Activated CD4-positive, alpha-beta T cell treated with anti-CD3 and anti-CD28 coated beads for 36 hours (primary cell): ENCODE measurements at regions not wholly inside any gene's neighbourhood (a gene's known extent, or its start where the extent isn't known, plus 50 kb on each side); places are given as distances from the start of the nearest gene placed in this dataset.

ENCODE experiments used
- ATAC-seq: fragments of 200-7000 bp; cut with Tn5 transposase; one replicate; pipeline ENCODE4 v1.10.0; 2021; ENCODE audit warnings: mild to moderate bottlenecking, moderate library complexity
- CTCF ChIA-PET: fragments of 350-600 bp; sonication (Branson Sonifier 250); formaldehyde crosslinking; loops from one replicate; lab custom pipeline; 2021; ENCODE audit warnings: antibody characterized with exemption; lab: Charles Lee
- POLR2A ChIA-PET: fragments of 350-600 bp; sonication (Branson Sonifier 250); formaldehyde crosslinking; loops from one replicate; lab custom pipeline; 2021; ENCODE audit warnings: antibody characterized with exemption, inconsistent platforms; lab: Charles Lee
- DNase-seq: peaks from one replicate; pipeline ENCODE4 v3.0.0-alpha.2; 2020
- H3K27ac Mint-ChIP-seq: one replicate; pipeline ENCODE4 v1.8.0; 2021; ENCODE audit warnings: mixed read lengths
- H3K27me3 Mint-ChIP-seq: one replicate; pipeline ENCODE4 v1.8.0; 2021; ENCODE audit warnings: mixed read lengths
- H3K36me3 Mint-ChIP-seq: one replicate; pipeline ENCODE4 v1.8.0; 2021; ENCODE audit warnings: low read depth, mixed read lengths
- H3K4me1 Mint-ChIP-seq: one replicate; pipeline ENCODE4 v1.8.0; 2021; ENCODE audit warnings: mixed read lengths
- H3K4me3 Mint-ChIP-seq: one replicate; pipeline ENCODE4 v1.8.0; 2021; ENCODE audit warnings: mild to moderate bottlenecking, moderate library complexity, mixed read lengths
- H3K9me3 Mint-ChIP-seq: one replicate; pipeline ENCODE4 v1.8.0; 2021; ENCODE audit warnings: low read depth, mixed read lengths
- intact Hi-C, 2 experiments: fragments of 100-400 bp; cut with DNase I in 1 of 2; cut with micrococcal nuclease in 1 of 2; formaldehyde crosslinking; loops; one replicate each; pipeline versions ENCODE4 v1.14.2 to v1.15.1; 2022 to 2024; cut with DNase I, micrococcal nuclease

DNA sequence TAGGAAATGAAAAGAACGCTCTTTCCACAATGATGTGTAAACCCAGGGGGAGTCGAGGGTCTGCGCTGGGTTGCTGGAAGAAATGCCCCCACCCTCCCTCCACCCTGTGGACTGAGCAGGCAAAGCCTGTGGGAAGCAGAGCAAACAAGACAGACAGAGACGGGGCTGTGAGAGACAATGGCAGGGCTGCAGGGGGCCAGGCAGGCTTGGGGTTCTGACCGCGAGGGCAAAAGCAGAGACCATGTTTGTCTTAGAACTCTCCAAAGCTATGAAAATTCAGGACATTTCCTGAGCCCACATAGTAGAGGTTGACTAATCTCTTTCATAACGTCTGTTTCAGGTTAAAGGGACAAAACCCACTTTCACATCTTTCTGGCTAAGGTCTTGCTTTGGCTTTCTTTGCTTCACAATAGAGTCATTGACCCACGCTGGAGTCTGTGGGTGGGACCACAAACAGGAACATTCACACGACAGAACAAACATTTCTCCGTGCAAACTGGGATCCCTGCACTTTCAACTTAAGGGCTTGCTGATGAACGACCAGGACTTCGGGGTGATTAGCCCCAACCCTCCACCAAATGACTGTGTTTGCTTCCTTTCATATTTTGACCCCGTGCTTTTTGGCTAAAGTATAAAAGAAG, 156.0 kb upstream of the TPM1 start:
- Mint-ChIP-seq H3K36me3 (no peaks in the 10 kb centered on the region), H3K4me1 (no peaks in the 10 kb centered on the region), H3K4me3 (no peak overlapping the region), H3K27me3 (peaks cover 17% of the 10 kb centered on the region), H3K27ac (no peak overlapping the region), H3K9me3 (no peaks in the 10 kb centered on the region)
- intact Hi-C loops = no loop called here
- DNase-seq (no peak), ATAC-seq (no peak)
- CTCF ChIA-PET = no interaction called here
- POLR2A ChIA-PET = no interaction called here

DNA sequence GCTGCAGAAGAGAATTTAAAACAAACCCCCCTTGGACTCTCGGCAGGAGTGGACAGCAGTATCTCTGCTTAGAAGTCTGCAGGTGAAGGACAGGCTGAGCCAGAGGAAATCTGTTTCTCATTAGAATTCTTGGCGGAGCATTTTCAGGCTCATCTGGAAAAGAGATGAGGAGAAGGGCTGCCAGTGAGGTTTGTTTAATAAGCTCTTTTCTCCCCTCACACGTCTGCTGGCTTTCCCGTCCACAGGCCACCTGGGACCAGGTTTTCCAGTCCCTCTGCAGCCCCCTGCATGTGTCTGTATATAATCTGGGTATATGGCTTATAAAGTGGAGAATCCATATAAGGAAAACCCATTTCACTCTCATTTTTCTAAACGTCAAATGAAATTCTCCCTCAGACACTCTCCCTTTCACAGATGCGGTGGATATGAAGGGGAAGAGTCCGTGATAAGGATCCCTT, 155.4 kb upstream of the TPM1 start:
- Mint-ChIP-seq H3K4me3 (no peak overlapping the region), H3K27me3 (peaks cover 17% of the 10 kb centered on the region), H3K9me3 (no peaks in the 10 kb centered on the region), H3K36me3 (no peaks in the 10 kb centered on the region), H3K27ac (no peak overlapping the region), H3K4me1 (no peaks in the 10 kb centered on the region)
- ChIA-PET POLR2A (no interaction called here), CTCF (no interaction called here)
- ATAC-seq = no peak
- no peak for DNase-seq
- intact Hi-C loops = no loop called here

- ChIA-PET POLR2A (no interaction called here), CTCF (no interaction called here)
- no peak overlapping the region for H3K27ac Mint-ChIP-seq
- ATAC-seq (no peak), DNase-seq (no peak)
- H3K27me3 Mint-ChIP-seq = peaks cover 14% of the 10 kb centered on the region
- H3K9me3 Mint-ChIP-seq = no peaks in the 10 kb centered on the region
- intact Hi-C loops = no loop called here
- H3K36me3 Mint-ChIP-seq = no peaks in the 10 kb centered on the region
- H3K4me3 Mint-ChIP-seq = no peak overlapping the region
- no peaks in the 10 kb centered on the region for H3K4me1 Mint-ChIP-seq
Measured at GRCh38 chr15:62888623-62889022, 153.9 kb upstream of the TPM1 start.

- no peaks in the 10 kb centered on the region for H3K36me3 Mint-ChIP-seq
- no peak for ATAC-seq
- H3K4me3 Mint-ChIP-seq = no peak overlapping the region
- CTCF ChIA-PET = no interaction called here
- DNase-seq = no peak
- POLR2A ChIA-PET = no interaction called here
- peaks cover 14% of the 10 kb centered on the region for H3K27me3 Mint-ChIP-seq
- intact Hi-C loops = no loop called here
- no peaks in the 10 kb centered on the region for H3K4me1 Mint-ChIP-seq
- H3K9me3 Mint-ChIP-seq = no peaks in the 10 kb centered on the region
- H3K27ac Mint-ChIP-seq = no peak overlapping the region
Measured at GRCh38 chr15:62889141-62889661, 153.3 kb upstream of the TPM1 start.

DNA sequence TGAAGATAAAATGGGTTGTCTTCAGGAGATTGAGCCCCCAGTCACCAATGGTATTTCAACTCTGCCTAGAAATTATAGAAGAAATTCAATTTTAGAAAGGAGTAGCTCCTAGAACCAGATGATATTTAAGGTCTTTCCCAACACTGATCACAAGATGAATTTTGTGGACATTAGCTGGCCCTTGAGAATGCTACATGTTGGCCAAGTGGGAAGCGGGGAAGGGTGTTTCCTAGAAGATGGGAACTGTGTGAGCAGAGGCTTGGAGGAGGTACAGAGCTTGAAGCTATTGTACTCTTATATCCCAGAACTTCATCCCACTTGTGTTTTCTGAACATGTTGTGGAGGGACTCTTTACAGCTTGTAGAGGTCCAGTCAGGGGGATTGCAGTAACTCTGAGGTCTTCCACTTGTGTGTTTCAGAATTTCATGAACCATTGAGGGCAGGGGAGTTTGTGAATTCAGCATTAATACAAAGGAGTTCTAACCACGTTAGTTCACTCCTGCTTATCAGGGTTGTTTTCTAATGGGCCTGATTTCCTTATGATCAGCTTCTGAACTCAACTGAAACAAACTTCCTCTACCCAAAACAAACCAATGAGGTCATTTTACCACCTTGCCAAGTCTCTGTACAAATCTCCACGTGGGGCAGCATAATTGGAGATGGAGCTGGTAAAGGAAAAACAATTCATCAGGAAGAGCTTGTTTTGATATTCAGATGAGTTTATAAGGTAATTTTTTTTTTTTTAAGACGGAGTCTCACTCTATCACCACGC, 152.6 kb upstream of the TPM1 start:
- POLR2A ChIA-PET = no interaction called here
- no peak for ATAC-seq
- no peak overlapping the region for H3K4me3 Mint-ChIP-seq
- peaks cover 14% of the 10 kb centered on the region for H3K27me3 Mint-ChIP-seq
- H3K4me1 Mint-ChIP-seq = no peaks in the 10 kb centered on the region
- H3K27ac Mint-ChIP-seq = no peak overlapping the region
- no peaks in the 10 kb centered on the region for H3K9me3 Mint-ChIP-seq
- intact Hi-C loops = no loop called here
- no peak for DNase-seq
- CTCF ChIA-PET = interaction anchor here (0.6 to 0.7 kb wide), 2 partner anchors 99 to 142 kb away, joined by 3 read pairs; no protein-coding TSS in a partner anchor
- no peaks in the 10 kb centered on the region for H3K36me3 Mint-ChIP-seq

DNA sequence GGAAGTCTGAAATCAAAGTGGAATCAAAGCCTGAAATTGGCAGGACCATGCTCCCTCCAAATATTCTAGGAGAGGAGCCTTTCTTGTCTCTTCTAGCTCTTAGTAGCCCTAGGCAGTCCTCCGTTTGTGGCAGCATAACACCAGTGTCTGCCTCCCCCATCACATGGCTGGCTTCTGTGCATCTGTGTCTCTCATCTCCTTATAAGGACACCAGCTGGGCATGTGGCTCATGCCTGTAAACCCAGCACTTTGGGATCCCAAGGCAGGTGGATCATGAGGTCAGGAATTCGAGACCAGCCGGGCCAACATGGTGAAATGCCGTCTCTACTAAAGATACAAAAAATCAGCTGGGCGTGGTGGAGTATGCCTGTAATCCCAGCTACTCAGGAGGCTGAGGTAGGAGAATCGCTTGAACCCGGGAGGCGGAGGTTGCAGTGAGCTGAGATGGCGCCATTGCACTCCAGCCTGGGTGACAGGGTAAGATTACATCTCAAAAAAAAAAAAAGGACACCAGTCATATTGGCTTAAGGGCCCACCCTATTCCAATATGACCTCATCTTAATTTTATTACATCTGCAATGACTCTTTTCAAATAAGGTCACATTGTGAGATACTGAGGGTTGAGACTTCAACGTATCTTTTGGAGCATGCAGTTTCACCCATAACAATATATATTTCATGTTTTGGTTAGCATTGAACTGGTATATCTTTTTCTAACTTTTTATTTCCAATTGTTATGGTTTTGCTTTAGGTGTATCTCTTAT, 148.0 kb upstream of the TPM1 start:
- no peak for DNase-seq
- CTCF ChIA-PET = no interaction called here
- peaks cover 12% of the 10 kb centered on the region for H3K27me3 Mint-ChIP-seq
- H3K4me1 Mint-ChIP-seq = no peaks in the 10 kb centered on the region
- H3K9me3 Mint-ChIP-seq = no peaks in the 10 kb centered on the region
- H3K4me3 Mint-ChIP-seq = no peak overlapping the region
- POLR2A ChIA-PET = interaction anchor here (0.5 kb wide), 1 partner anchor 267 kb away, joined by 3 read pairs; no protein-coding TSS in a partner anchor
- intact Hi-C loops = no loop called here
- H3K36me3 Mint-ChIP-seq = no peaks in the 10 kb centered on the region
- ATAC-seq = no peak
- no peak overlapping the region for H3K27ac Mint-ChIP-seq

DNA sequence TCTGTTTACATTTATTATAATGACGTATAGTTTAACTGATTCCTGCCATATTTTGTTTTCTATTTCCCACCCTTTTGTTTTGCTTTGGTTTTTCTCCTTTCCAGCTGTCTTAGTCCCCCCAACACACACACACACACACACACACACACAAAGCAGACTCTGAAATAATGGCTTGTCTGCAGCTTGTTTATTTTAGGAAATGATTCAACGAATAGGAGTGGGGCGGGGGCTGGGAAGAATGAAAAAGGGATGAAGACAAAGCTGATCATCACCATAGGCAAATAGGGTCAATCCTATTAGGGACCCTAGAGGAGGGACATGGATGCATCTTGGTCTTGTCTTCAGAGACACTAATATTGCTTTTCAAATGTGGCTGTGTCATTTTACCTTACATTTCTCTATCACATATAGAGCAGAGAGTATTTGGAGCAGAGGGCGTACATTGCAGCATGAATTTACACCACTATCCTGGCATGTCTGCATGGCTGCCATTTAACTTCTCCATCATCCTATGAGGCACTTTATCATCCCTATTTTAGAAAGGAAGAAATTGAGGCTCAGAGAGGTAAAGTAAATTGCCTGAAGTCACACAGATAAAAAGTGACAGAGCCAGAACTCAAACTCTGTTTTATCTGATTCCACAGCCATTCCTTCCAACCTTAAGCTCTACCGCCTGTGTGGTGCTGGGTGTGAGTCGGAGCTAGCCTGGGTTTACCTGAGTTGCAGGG, 147.2 kb upstream of the TPM1 start:
- CTCF ChIA-PET = no interaction called here
- ATAC-seq = no peak
- H3K27ac Mint-ChIP-seq = no peak overlapping the region

DNA sequence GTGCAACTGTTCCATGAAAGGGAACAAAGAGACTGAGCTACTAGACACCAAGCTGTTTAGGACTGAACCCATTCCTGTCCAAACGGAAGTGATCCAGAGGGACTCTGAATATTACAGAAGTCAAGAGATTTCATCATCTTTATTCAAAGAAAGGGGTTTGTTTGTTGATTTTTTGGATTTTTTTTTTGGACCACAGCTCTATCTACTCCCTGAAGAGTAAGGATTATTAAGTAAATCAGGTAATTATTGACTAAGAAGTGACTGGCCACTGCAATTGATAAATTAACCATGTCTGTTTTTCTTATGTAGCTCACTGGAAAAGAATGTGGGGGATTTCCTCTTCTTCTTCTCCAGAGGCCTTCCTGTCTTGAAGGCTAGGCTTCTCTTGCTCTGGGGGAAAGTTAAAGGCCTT, 146.6 kb upstream of the TPM1 start:
- Mint-ChIP-seq H3K27me3 (peaks cover 10% of the 10 kb centered on the region), H3K36me3 (no peaks in the 10 kb centered on the region), H3K9me3 (no peaks in the 10 kb centered on the region), H3K4me1 (no peaks in the 10 kb centered on the region), H3K4me3 (no peak overlapping the region), H3K27ac (no peak overlapping the region)
- POLR2A ChIA-PET = no interaction called here
- CTCF ChIA-PET = no interaction called here
- ATAC-seq = no peak
- intact Hi-C loops = no loop called here
- DNase-seq = no peak

More for the DNA sequence above, 147.2 kb upstream of the TPM1 start:
- Mint-ChIP-seq H3K4me3 (no peak overlapping the region), H3K4me1 (no peaks in the 10 kb centered on the region), H3K27me3 (peaks cover 10% of the 10 kb centered on the region), H3K36me3 (no peaks in the 10 kb centered on the region), H3K9me3 (no peaks in the 10 kb centered on the region)
- intact Hi-C loops = no loop called here
- POLR2A ChIA-PET = interaction anchor here (0.5 kb wide), 1 partner anchor 267 kb away, joined by 3 read pairs; no protein-coding TSS in a partner anchor
- no peak for DNase-seq

- DNase-seq = no peak
- H3K4me3 Mint-ChIP-seq = no peak overlapping the region
- no peak for ATAC-seq
- H3K27ac Mint-ChIP-seq = no peak overlapping the region
- peaks cover 8% of the 10 kb centered on the region for H3K27me3 Mint-ChIP-seq
- ChIA-PET CTCF (no interaction called here), POLR2A (no interaction called here)
- no peaks in the 10 kb centered on the region for H3K36me3 Mint-ChIP-seq
- no peaks in the 10 kb centered on the region for H3K4me1 Mint-ChIP-seq
- no peaks in the 10 kb centered on the region for H3K9me3 Mint-ChIP-seq
- intact Hi-C loops = no loop called here
Measured at GRCh38 chr15:62896380-62896866, 146.1 kb upstream of the TPM1 start.

DNA sequence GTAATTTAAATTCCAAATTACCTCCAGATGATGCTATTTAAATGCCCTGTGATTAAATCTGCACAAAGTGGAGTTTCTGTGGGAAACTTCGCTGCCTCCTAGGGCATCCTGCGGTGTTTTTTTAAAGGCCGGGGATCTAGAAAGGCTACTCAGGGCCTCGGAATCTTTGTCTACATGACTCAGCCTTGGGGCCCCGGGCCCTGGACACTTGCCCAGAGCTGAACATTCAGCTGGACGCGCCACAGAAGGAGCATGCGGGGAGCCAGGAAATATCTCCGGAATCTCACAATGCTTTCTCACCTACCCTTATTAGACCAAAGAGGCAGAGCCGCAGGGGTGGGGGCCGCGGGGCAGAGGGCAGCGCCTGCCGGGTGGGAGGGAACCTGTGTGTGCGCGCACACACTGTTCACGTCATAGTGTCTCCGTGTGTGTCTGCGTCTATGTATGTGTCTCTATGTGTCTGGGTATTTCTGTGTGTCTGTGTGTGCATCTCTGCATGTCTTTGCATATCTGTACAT, 145.5 kb upstream of the TPM1 start:
- Mint-ChIP-seq H3K27ac (no peak overlapping the region), H3K9me3 (no peaks in the 10 kb centered on the region)

GRCh38 chr15:62897634-62898033, 144.9 kb upstream of the TPM1 start:
- intact Hi-C loops = no loop called here
- ChIA-PET POLR2A (no interaction called here), CTCF (no interaction called here)
- no peaks in the 10 kb centered on the region for H3K36me3 Mint-ChIP-seq
- no peaks in the 10 kb centered on the region for H3K9me3 Mint-ChIP-seq
- DNase-seq (no peak), ATAC-seq (no peak)
- no peak overlapping the region for H3K4me3 Mint-ChIP-seq
- no peaks in the 10 kb centered on the region for H3K4me1 Mint-ChIP-seq
- no peak overlapping the region for H3K27ac Mint-ChIP-seq
- peaks cover 8% of the 10 kb centered on the region for H3K27me3 Mint-ChIP-seq

More for the DNA sequence above, 145.5 kb upstream of the TPM1 start:
- Mint-ChIP-seq H3K27me3 (peaks cover 8% of the 10 kb centered on the region), H3K4me1 (no peaks in the 10 kb centered on the region), H3K36me3 (no peaks in the 10 kb centered on the region), H3K4me3 (no peak overlapping the region)
- intact Hi-C loops = no loop called here
- CTCF ChIA-PET = no interaction called here
- no peak for ATAC-seq
- POLR2A ChIA-PET = no interaction called here
- DNase-seq = no peak
